ENCODE measurements at regions not wholly inside any gene's neighbourhood (a gene's known extent, or its start where the extent isn't known, plus 50 kb on each side); places are given as distances from the start of the nearest gene placed in this dataset.

DNA sequence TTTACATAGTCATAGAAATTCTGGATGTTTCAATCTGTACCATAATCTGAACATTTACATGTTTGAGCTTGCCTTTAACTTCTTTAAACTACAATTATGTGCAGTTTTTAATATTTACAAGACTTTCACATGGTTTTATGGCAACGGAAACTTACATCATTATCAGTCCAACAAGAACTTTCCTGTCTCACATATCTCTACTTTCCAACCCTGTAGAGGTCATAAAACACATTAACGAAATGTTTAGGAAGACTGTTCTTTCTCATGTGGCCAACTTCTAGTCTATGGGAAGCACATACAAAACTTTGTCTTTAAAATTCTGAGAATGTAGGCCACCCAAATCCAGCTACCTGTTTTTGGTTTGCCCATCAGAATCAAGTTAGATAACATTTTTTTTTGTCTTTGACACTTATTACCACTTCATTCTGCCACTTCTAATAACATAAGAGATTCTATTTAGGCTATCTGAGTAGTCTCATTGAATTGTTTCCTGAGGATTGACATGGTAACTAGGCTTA lies 693.2 kb downstream of the KCNJ3 start:
- Histone ChIP-seq H3K4me1 (ENCODE audit: low read length) (no peaks in the 10 kb centered on the region), H4K20me1 (ENCODE audit: insufficient read depth, low read length) (no peaks in the 10 kb centered on the region), H2AFZ (ENCODE audit: low read depth, low read length) (no peak overlapping the region), H3K36me3 (replicated peaks; ENCODE audit: low read depth, low read length) (no peaks in the 10 kb centered on the region), H3K27ac (ENCODE audit: low read length) (no peak overlapping the region), H3K79me2 (ENCODE audit: low read length) (no peaks in the 10 kb centered on the region), H3K27me3 (ENCODE audit: low read depth, low read length) (no peaks in the 10 kb centered on the region), H3K9me3 (ENCODE audit: insufficient read depth, low read length) (no peaks in the 10 kb centered on the region), H3K4me2 (ENCODE audit: low read length) (no peak overlapping the region), H3K9ac (ENCODE audit: low read length) (no peak overlapping the region), H3K4me3 (ENCODE audit: low read length) (no peak overlapping the region)
- no peak for TF ChIP-seq EZH2phosphoT487 (IDR thresholded peaks at IDR 0.05; ENCODE audit: low read depth)
- TF ChIP-seq CTCF (IDR thresholded peaks at IDR 0.05; ENCODE audit: low read depth, low read length): no peak

DNA sequence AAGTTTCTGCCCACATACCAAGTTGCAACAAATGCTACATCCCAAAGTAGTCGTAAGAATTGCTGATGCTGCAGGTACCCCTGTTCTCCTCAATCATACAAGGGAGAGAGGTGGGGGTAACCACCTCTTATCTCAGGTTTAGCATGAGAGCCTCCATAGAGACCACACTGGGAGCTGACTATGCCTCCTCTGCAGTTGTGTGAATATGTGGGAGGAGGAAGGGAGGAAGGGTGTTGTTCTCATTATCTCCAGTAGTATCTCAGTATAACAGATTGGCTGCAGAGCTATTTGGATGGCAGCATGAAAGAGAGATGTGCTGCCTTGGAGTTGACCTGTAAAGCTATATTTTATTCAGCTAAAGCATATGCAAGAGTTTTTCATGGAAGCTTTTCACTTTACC lies 690.7 kb downstream of the KCNJ3 start:
- H3K79me2 ChIP-seq (ENCODE audit: low read length): no peaks in the 10 kb centered on the region
- no peak for TF ChIP-seq EZH2phosphoT487 (IDR thresholded peaks at IDR 0.05; ENCODE audit: low read depth)
- no peak for TF ChIP-seq CTCF (IDR thresholded peaks at IDR 0.05; ENCODE audit: low read depth, low read length)
- H3K9ac ChIP-seq (ENCODE audit: low read length): no peak overlapping the region
- H3K4me2 ChIP-seq (ENCODE audit: low read length): no peak overlapping the region
- no peak overlapping the region for H3K27ac ChIP-seq (ENCODE audit: low read length)
- H3K27me3 ChIP-seq (ENCODE audit: low read depth, low read length): no peaks in the 10 kb centered on the region
- H3K4me3 ChIP-seq (ENCODE audit: low read length): no peak overlapping the region
- H4K20me1 ChIP-seq (ENCODE audit: insufficient read depth, low read length): no peaks in the 10 kb centered on the region
- no peaks in the 10 kb centered on the region for H3K4me1 ChIP-seq (ENCODE audit: low read length)
- H3K9me3 ChIP-seq (ENCODE audit: insufficient read depth, low read length): no peaks in the 10 kb centered on the region
- no peak overlapping the region for H2AFZ ChIP-seq (ENCODE audit: low read depth, low read length)
- no peaks in the 10 kb centered on the region for H3K36me3 ChIP-seq (replicated peaks; ENCODE audit: low read depth, low read length)

DNA sequence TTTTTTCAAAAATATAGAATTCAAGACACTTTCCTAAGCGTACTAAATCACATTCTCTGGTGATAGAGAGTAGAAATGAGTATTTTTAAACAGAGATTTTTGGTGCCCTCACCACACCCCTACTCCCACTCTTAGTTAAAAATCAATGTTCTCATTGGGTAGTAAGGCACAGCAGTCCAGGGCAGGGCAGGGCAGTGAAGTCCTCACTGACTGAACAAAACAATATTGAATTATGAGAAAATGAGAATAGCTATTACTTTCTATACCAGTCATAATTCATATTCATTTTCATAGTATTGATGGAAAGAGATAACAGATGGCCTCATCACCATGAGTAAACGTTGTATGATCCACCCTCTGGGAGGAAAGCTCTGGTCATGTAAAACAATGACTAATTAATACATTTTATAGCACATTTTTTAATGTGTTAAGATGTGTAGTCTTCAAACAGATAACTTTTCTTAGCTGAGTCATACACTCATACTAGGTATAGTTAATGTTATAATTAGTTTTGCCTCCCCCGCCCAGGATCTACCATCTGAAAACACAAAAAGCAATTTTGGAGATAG lies 686.1 kb downstream of the KCNJ3 start:
- Histone ChIP-seq H2AFZ (ENCODE audit: low read depth, low read length) (no peak overlapping the region), H3K4me2 (ENCODE audit: low read length) (no peak overlapping the region), H3K27me3 (ENCODE audit: low read depth, low read length) (no peaks in the 10 kb centered on the region), H4K20me1 (ENCODE audit: insufficient read depth, low read length) (no peaks in the 10 kb centered on the region), H3K27ac (ENCODE audit: low read length) (no peak overlapping the region), H3K4me1 (ENCODE audit: low read length) (0 out of 2 replicates have a peak, but pooled peaks cover 4% of the 10 kb centered on the region), H3K4me3 (ENCODE audit: low read length) (no peak overlapping the region), H3K36me3 (replicated peaks; ENCODE audit: low read depth, low read length) (no peaks in the 10 kb centered on the region), H3K9ac (ENCODE audit: low read length) (no peak overlapping the region), H3K9me3 (ENCODE audit: insufficient read depth, low read length) (no peaks in the 10 kb centered on the region), H3K79me2 (ENCODE audit: low read length) (no peaks in the 10 kb centered on the region)
- TF ChIP-seq EZH2phosphoT487 (IDR thresholded peaks at IDR 0.05; ENCODE audit: low read depth) (no peak), CTCF (IDR thresholded peaks at IDR 0.05; ENCODE audit: low read depth, low read length) (no peak)

- no peaks in the 10 kb centered on the region for H3K27me3 ChIP-seq (ENCODE audit: low read depth, low read length)
- TF ChIP-seq EZH2phosphoT487 (IDR thresholded peaks at IDR 0.05; ENCODE audit: low read depth) (no peak), CTCF (IDR thresholded peaks at IDR 0.05; ENCODE audit: low read depth, low read length) (no peak)
- no peak overlapping the region for H3K27ac ChIP-seq (ENCODE audit: low read length)
- H2AFZ ChIP-seq (ENCODE audit: low read depth, low read length): no peak overlapping the region
- 0 out of 2 replicates have a peak, but pooled peaks cover 9% of the 10 kb centered on the region for H3K4me1 ChIP-seq (ENCODE audit: low read length)
- H3K79me2 ChIP-seq (ENCODE audit: low read length): no peaks in the 10 kb centered on the region
- H3K4me3 ChIP-seq (ENCODE audit: low read length): no peak overlapping the region
- H3K36me3 ChIP-seq (replicated peaks; ENCODE audit: low read depth, low read length): no peaks in the 10 kb centered on the region
- H3K9me3 ChIP-seq (ENCODE audit: insufficient read depth, low read length): no peaks in the 10 kb centered on the region
- no peaks in the 10 kb centered on the region for H4K20me1 ChIP-seq (ENCODE audit: insufficient read depth, low read length)
- no peak overlapping the region for H3K9ac ChIP-seq (ENCODE audit: low read length)
- H3K4me2 ChIP-seq (ENCODE audit: low read length): no peak overlapping the region
Observed at GRCh38 chr2:155382776-155383175, 684.3 kb downstream of the KCNJ3 start.
